H1 (cell line): ENCODE measurements at regions not wholly inside any gene's neighbourhood (a gene's known extent, or its start where the extent isn't known, plus 50 kb on each side); places are given as distances from the start of the nearest gene placed in this dataset.

Source experiments
- CTCF ChIA-PET: fragments of 300-600 bp; sonication (Branson Sonifier 250); formaldehyde crosslinking; loops from one replicate; lab custom pipeline; 2021; ENCODE audit not compliant: partially characterized antibody; lab: Charles Lee
- POLR2A ChIA-PET: fragments of 300-600 bp; sonication (Branson Sonifier 250); formaldehyde crosslinking; loops from one replicate; lab custom pipeline; 2021; ENCODE audit warnings: inconsistent platforms; ENCODE audit not compliant: partially characterized antibody; lab: Charles Lee
- DNase-seq, 2 experiments: peaks; one replicate each; pipeline versions ENCODE4 v3.0.0 to v3.0.0-alpha.2; 2010 to 2022; ENCODE audit warnings: low spot score in 2 of 2, low read depth in 1 of 2, mixed read lengths in 1 of 2
- FAIRE-seq: peaks from 2 replicates; lab custom pipeline; 2011; peaks lifted over from hg19 to GRCh38; lab: Jason Lieb, UNC
- H2AFZ ChIP-seq: 2 replicates; pipeline ENCODE4 v1.8.1; 2012; ENCODE audit warnings: low read length, inconsistent platforms
- H2AK5ac ChIP-seq: 2 replicates; pipeline ENCODE4 v1.6.1; 2013; ENCODE audit warnings: low read depth, low read length
- H2BK120ac ChIP-seq: replicated peaks from 2 replicates; pipeline ENCODE3; 2013; ENCODE audit warnings: low read depth, low read length, inconsistent platforms
- H2BK12ac ChIP-seq: 2 replicates; pipeline ENCODE4 v1.6.1; 2013; ENCODE audit warnings: low read depth, low read length
- H2BK15ac ChIP-seq: 2 replicates; pipeline ENCODE4 v1.6.1; 2013; ENCODE audit warnings: low read length
- H2BK20ac ChIP-seq: 2 replicates; pipeline ENCODE4 v1.6.1; 2013; ENCODE audit warnings: low read length
- H2BK5ac ChIP-seq: 2 replicates; pipeline ENCODE4 v1.6.1; 2013; ENCODE audit warnings: low read depth, low read length
- H3K14ac ChIP-seq: 2 replicates; pipeline ENCODE4 v1.6.1; 2013; ENCODE audit warnings: inconsistent platforms; ENCODE audit not compliant: insufficient read length
- H3K18ac ChIP-seq: 2 replicates; pipeline ENCODE4 v1.6.1; 2013; ENCODE audit warnings: low read length; ENCODE audit errors: extremely low read depth
- H3K23ac ChIP-seq: 2 replicates; pipeline ENCODE4 v1.6.1; 2013; ENCODE audit warnings: inconsistent platforms; ENCODE audit not compliant: insufficient read length
- H3K23me2 ChIP-seq: 2 replicates; pipeline ENCODE4 v1.6.1; 2013; ENCODE audit warnings: low read depth, low read length
- H3K27ac ChIP-seq: 2 replicates; pipeline ENCODE4 v1.6.1; 2011; ENCODE audit warnings: low read depth, low read length, inconsistent platforms
- H3K27me3 ChIP-seq, 4 experiments: replicated peaks in 1 of 4; 1 replicate in 1 of 4; 2 replicates in 3 of 4; pipeline versions ENCODE4 v1.6.1 to v1.8.1; 2011 to 2013; ENCODE audit warnings: low read length in 3 of 4, mild to moderate bottlenecking in 3 of 4, inconsistent platforms in 2 of 4, mixed read lengths in 2 of 4, moderate library complexity in 1 of 4; ENCODE audit not compliant: control insufficient read depth in 3 of 4, insufficient read depth in 3 of 4; ENCODE audit errors: extremely low read depth in 1 of 4
- H3K36me3 ChIP-seq, 4 experiments: 2 replicates each; pipeline versions ENCODE4 v1.6.1 to v1.8.1; 2011 to 2013; ENCODE audit warnings: mild to moderate bottlenecking in 4 of 4, low read length in 3 of 4, moderate library complexity in 2 of 4, control low read depth in 1 of 4, inconsistent platforms in 1 of 4; ENCODE audit not compliant: insufficient read depth in 4 of 4, control insufficient read depth in 2 of 4
- H3K4ac ChIP-seq: replicated peaks from 2 replicates; pipeline ENCODE3; 2013; ENCODE audit warnings: low read length, low read depth, mixed read lengths, inconsistent platforms; ENCODE audit not compliant: insufficient read length
- H3K4me1 ChIP-seq, 4 experiments: replicated peaks in 1 of 4; 1 replicate in 1 of 4; 2 replicates in 3 of 4; pipeline versions ENCODE4 v1.6.1 to v1.8.1; 2011 to 2013; ENCODE audit warnings: low read length in 3 of 4, inconsistent platforms in 2 of 4, mixed read lengths in 1 of 4; ENCODE audit not compliant: insufficient read depth in 4 of 4, control insufficient read depth in 3 of 4
- H3K4me2 ChIP-seq, 2 experiments: 2 replicates each; pipeline versions ENCODE4 v1.6.1 to v1.8.1; 2011 to 2013; ENCODE audit warnings: low read depth in 2 of 2, low read length in 2 of 2, control low read depth in 1 of 2, inconsistent platforms in 1 of 2, mild to moderate bottlenecking in 1 of 2; ENCODE audit not compliant: insufficient read depth in 1 of 2
- H3K4me3 ChIP-seq, 4 experiments: fragments of 200-600, 300-600 bp in 1 of 4; sonication (generic), shearing (Covaris generic), sonication (Bioruptor Twin) in 1 of 4; 2 replicates each; pipeline versions ENCODE4 v1.5.1 to v1.8.1; 2011 to 2016; ENCODE audit warnings: low read length in 4 of 4, low read depth in 3 of 4, control low read depth in 2 of 4, inconsistent platforms in 2 of 4, mild to moderate bottlenecking in 2 of 4, mixed read lengths in 1 of 4, moderate library complexity in 1 of 4; ENCODE audit not compliant: insufficient read depth in 2 of 4; ENCODE audit errors: extremely low read depth in 1 of 4
- H3K56ac ChIP-seq: replicated peaks from 2 replicates; pipeline ENCODE3; 2013; ENCODE audit warnings: low read depth, mild to moderate bottlenecking, mixed read lengths, low read length, inconsistent platforms; ENCODE audit not compliant: insufficient read length
- H3K79me1 ChIP-seq: 2 replicates; pipeline ENCODE4 v1.6.1; 2013; ENCODE audit warnings: low read depth, low read length, control low read depth
- H3K79me2 ChIP-seq, 2 experiments: 2 replicates each; pipeline versions ENCODE4 v1.6.1 to v1.8.1; 2012 to 2013; ENCODE audit warnings: low read length in 2 of 2, mild to moderate bottlenecking in 2 of 2, inconsistent platforms in 1 of 2; ENCODE audit not compliant: insufficient read depth in 2 of 2, control insufficient read depth in 1 of 2
- H3K9ac ChIP-seq, 4 experiments: replicated peaks in 1 of 4; 1 replicate in 1 of 4; 2 replicates in 3 of 4; pipeline versions ENCODE4 v1.6.1 to v1.8.1; 2011 to 2013; ENCODE audit warnings: low read depth in 3 of 4, low read length in 3 of 4, control low read depth in 2 of 4, mild to moderate bottlenecking in 2 of 4, moderate library complexity in 2 of 4, inconsistent platforms in 1 of 4; ENCODE audit errors: extremely low read depth in 1 of 4
- H3K9me3 ChIP-seq, 2 experiments: 2 replicates each; pipeline versions ENCODE4 v1.6.1 to v1.8.1; 2012 to 2013; ENCODE audit warnings: mild to moderate bottlenecking in 2 of 2, moderate library complexity in 2 of 2, control low read depth in 1 of 2, inconsistent platforms in 1 of 2, low read depth in 1 of 2, low read length in 1 of 2, mixed read lengths in 1 of 2; ENCODE audit not compliant: insufficient read depth in 2 of 2
- H4K20me1 ChIP-seq, 2 experiments: replicated peaks in 1 of 2; 2 replicates each; pipeline versions ENCODE3 to v1.8.1; 2011 to 2013; ENCODE audit warnings: inconsistent platforms in 2 of 2, low read length in 2 of 2, mild to moderate bottlenecking in 1 of 2; ENCODE audit not compliant: insufficient read depth in 2 of 2, control insufficient read depth in 1 of 2
- H4K5ac ChIP-seq: 2 replicates; pipeline ENCODE4 v1.6.1; 2013; ENCODE audit warnings: low read length, low read depth, mixed read lengths, inconsistent platforms; ENCODE audit not compliant: insufficient read length
- H4K8ac ChIP-seq: 2 replicates; pipeline ENCODE4 v1.8.0; 2013; ENCODE audit warnings: mild to moderate bottlenecking, moderate library complexity, low read length, inconsistent platforms; ENCODE audit not compliant: insufficient read depth; ENCODE audit errors: extremely low read depth
- H4K91ac ChIP-seq: replicated peaks from 2 replicates; pipeline ENCODE3; 2013; ENCODE audit warnings: low read length, mixed read lengths, inconsistent platforms; ENCODE audit not compliant: insufficient read length
- ASH2L ChIP-seq: fragments of 200-600, 300-600 bp; sonication (generic); IDR thresholded peaks from one replicate; pipeline ENCODE4 v1.7.1; 2017; ENCODE audit warnings: low read length
- FOSL1 ChIP-seq: IDR thresholded peaks from 2 replicates; pipeline ENCODE4 v1.6.1; 2011; ENCODE audit warnings: mild to moderate bottlenecking, low read depth, low read length, moderate library complexity; ENCODE audit not compliant: insufficient read depth
- GTF2F1 ChIP-seq: IDR thresholded peaks from 2 replicates; pipeline ENCODE4 v1.6.1; 2012; ENCODE audit warnings: low read depth, low read length, improper control_type of control experiment, borderline replicate concordance
- HDAC2 ChIP-seq, 2 experiments: fragments of 300-600 bp in 1 of 2; sonication (generic) in 1 of 2; IDR thresholded peaks; 2 replicates each; pipeline ENCODE4 v1.6.1; 2011 to 2012; ENCODE audit warnings: low read depth in 2 of 2, low read length in 2 of 2, mild to moderate bottlenecking in 2 of 2, moderate library complexity in 2 of 2, borderline replicate concordance in 1 of 2, inconsistent platforms in 1 of 2
- JUN ChIP-seq: IDR thresholded peaks from 2 replicates; pipeline ENCODE4 v1.6.1; 2011; ENCODE audit warnings: low read depth, mild to moderate bottlenecking, improper control_type of control experiment, low read length
- KDM5A ChIP-seq: fragments of 200-600 bp; IDR thresholded peaks from 2 replicates; pipeline ENCODE4 v1.7.1; 2012; ENCODE audit warnings: mild to moderate bottlenecking, low read length, inconsistent platforms, mixed read lengths
- MAFK ChIP-seq: IDR thresholded peaks from 2 replicates; pipeline ENCODE4 v1.6.1; 2012; ENCODE audit warnings: low read depth, mild to moderate bottlenecking, improper control_type of control experiment, low read length
- POLR2AphosphoS5 ChIP-seq: IDR thresholded peaks from 2 replicates; pipeline ENCODE4 v1.6.1; 2011; ENCODE audit warnings: low read depth, low read length
- RAD21 ChIP-seq, 2 experiments: IDR thresholded peaks in 1 of 2; conservative IDR thresholded peaks in 1 of 2; 2 replicates each; pipeline ENCODE4 v1.6.1; 2011; ENCODE audit warnings: low read depth in 2 of 2, low read length in 2 of 2, improper control_type of control experiment in 1 of 2, inconsistent platforms in 1 of 2, mild to moderate bottlenecking in 1 of 2, moderate library complexity in 1 of 2
- RBBP5 ChIP-seq: IDR thresholded peaks from 2 replicates; pipeline ENCODE4 v1.7.1; 2012; ENCODE audit warnings: low read depth, mild to moderate bottlenecking, inconsistent platforms, low read length, moderate library complexity, borderline replicate concordance
- RNF2 ChIP-seq: fragments of 200-900, 300-1000 bp; sonication (generic); IDR thresholded peaks from 2 replicates; pipeline ENCODE4 v1.7.1; 2016; ENCODE audit warnings: borderline replicate concordance, low read depth, mild to moderate bottlenecking, antibody characterized with exemption, low read length; ENCODE audit not compliant: poor library complexity, severe bottlenecking; ENCODE audit errors: missing control alignments
- SIN3A ChIP-seq, 2 experiments: IDR thresholded peaks in 1 of 2; conservative IDR thresholded peaks in 1 of 2; 2 replicates each; pipeline ENCODE4 v1.6.1; 2011 to 2012; ENCODE audit warnings: low read length in 2 of 2, improper control_type of control experiment in 1 of 2, low read depth in 1 of 2, mild to moderate bottlenecking in 1 of 2
- SP4 ChIP-seq: IDR thresholded peaks from 2 replicates; pipeline ENCODE4 v1.6.1; 2012; ENCODE audit warnings: low read length, inconsistent platforms
- SRF ChIP-seq: IDR thresholded peaks from 2 replicates; pipeline ENCODE4 v1.6.1; 2011; ENCODE audit warnings: mild to moderate bottlenecking, low read depth, low read length, moderate library complexity
- TCF12 ChIP-seq: IDR thresholded peaks from 2 replicates; pipeline ENCODE4 v1.6.1; 2011; ENCODE audit warnings: low read depth, mild to moderate bottlenecking, low read length
- WGBS, 2 experiments: shearing (Covaris generic) in 1 of 2; methylation state at CpG; one replicate each; pipeline versions ENCODE4 v1.1.6 to v1.1.7; 2013 to 2015; ENCODE audit warnings: low lambda C conversion rate in 2 of 2, mixed read lengths in 2 of 2, inconsistent platforms in 1 of 2, low coverage in 1 of 2, missing lambda C conversion rate in 1 of 2; ENCODE audit not compliant: insufficient replicate concordance in 2 of 2, insufficient coverage in 1 of 2, insufficient read length in 1 of 2; ENCODE audit errors: extremely low coverage in 1 of 2, missing lambda C conversion rate in 1 of 2; 5-methylcytosine and 5-hydroxymethylcytosine counted together

DNA sequence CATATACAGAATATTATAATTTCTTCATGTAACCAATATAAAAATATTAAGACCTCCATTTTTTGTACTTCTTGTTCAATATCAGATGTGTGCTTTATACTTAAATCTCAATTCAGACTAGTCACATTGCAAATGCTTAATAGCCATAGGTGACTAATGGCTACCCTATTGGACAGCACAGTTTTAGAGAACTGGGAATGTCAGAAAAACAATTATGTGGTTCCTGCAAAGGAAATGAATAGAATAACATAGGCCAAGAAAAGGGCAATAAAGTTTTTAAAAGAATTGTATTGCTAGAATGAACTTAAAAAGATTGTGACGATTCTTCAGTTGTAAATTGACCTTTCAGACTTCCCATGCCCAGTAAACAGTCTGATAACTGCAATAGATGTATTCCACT is 843.0 kb downstream of the METTL15 start:
- H3K23me2 ChIP-seq = no peaks in the 10 kb centered on the region
- no peak overlapping the region for H3K4me3 ChIP-seq
- H2AK5ac ChIP-seq = no peak overlapping the region
- H3K9ac ChIP-seq = no peak overlapping the region
- H4K91ac ChIP-seq = no peak overlapping the region
- H2BK120ac ChIP-seq = no peak overlapping the region
- H3K79me1 ChIP-seq = no peaks in the 10 kb centered on the region
- no peak overlapping the region for H2BK15ac ChIP-seq
- no peak overlapping the region for H3K27ac ChIP-seq
- ChIA-PET POLR2A (no interaction called here), CTCF (no interaction called here)
- H2BK20ac ChIP-seq = no peak overlapping the region
- H2BK5ac ChIP-seq = no peak overlapping the region
- no peak overlapping the region for H3K14ac ChIP-seq
- H3K79me2 ChIP-seq = no peaks in the 10 kb centered on the region
- no peak overlapping the region for H3K4ac ChIP-seq
- no peaks in the 10 kb centered on the region for H3K4me1 ChIP-seq
- no peak overlapping the region for H2BK12ac ChIP-seq
- no peaks in the 10 kb centered on the region for H3K27me3 ChIP-seq
- H3K36me3 ChIP-seq = no peaks in the 10 kb centered on the region
- no peak overlapping the region for H4K5ac ChIP-seq
- H3K9me3 ChIP-seq = no peaks in the 10 kb centered on the region
- FAIRE-seq (no peak), DNase-seq (no peak)
- no peak overlapping the region for H3K4me2 ChIP-seq
- H3K23ac ChIP-seq = no peak overlapping the region
- H4K20me1 ChIP-seq = no peaks in the 10 kb centered on the region
- H2AFZ ChIP-seq = no peak overlapping the region
- H3K18ac ChIP-seq = no peak overlapping the region
- WGBS, 2 experiments = 94% methylated on average over 1 of the region's 1 CpG; no CpG with 5 or more reads in 1 of the 2 experiments
- H4K8ac ChIP-seq = no peak overlapping the region
- no peak overlapping the region for H3K56ac ChIP-seq
- no peak for TF ChIP-seq GTF2F1
- TF ChIP-seq RAD21 (IDR thresholded peaks at IDR 0.05 in 1 of 2, conservative IDR thresholded peaks at IDR 0.05 in 1 of 2; ENCODE audit: low read depth in 2 of 2, low read length in 2 of 2) = no peak
- TF ChIP-seq RBBP5 = no peak
- no peak for TF ChIP-seq MAFK
- TF ChIP-seq TCF12 = no peak
- TF ChIP-seq RNF2 = no peak
- TF ChIP-seq ASH2L = no peak
- no peak for TF ChIP-seq KDM5A
- no peak for TF ChIP-seq POLR2AphosphoS5
- TF ChIP-seq FOSL1 = no peak
- TF ChIP-seq SRF = no peak
- TF ChIP-seq HDAC2 (IDR thresholded peaks at IDR 0.05; ENCODE audit: borderline replicate concordance in 1 of 2, low read depth in 2 of 2, low read length in 2 of 2) = no peak
- TF ChIP-seq JUN = no peak
- no peak for TF ChIP-seq SP4
- TF ChIP-seq SIN3A (conservative IDR thresholded peaks at IDR 0.05 in 1 of 2, IDR thresholded peaks at IDR 0.05 in 1 of 2; ENCODE audit: low read depth in 1 of 2, low read length in 2 of 2) = no peak
